CD14-positive monocyte (primary cell): ENCODE measurements at regions not wholly inside any gene's neighbourhood (a gene's known extent, or its start where the extent isn't known, plus 50 kb on each side); places are given as distances from the start of the nearest gene placed in this dataset.
A peak's percentile ranks its signal among the peaks of the same experiment; 100 is the strongest.

Experiments
- DNase-seq, 3 donors: peaks; one replicate each; pipeline ENCODE4 v3.0.0-alpha.2; 2011 to 2022
- H2AFZ ChIP-seq: 2 replicates; pipeline ENCODE4 v1.6.0; 2012; ENCODE audit warnings: mild to moderate bottlenecking, low read depth, low read length, inconsistent platforms; ENCODE audit not compliant: insufficient read depth, poor library complexity, severe bottlenecking
- H3K27ac ChIP-seq, 2 donors: 1 replicate in 1 of 2; 2 replicates in 1 of 2; pipeline ENCODE4 v1.5.1; 2012 to 2013; ENCODE audit warnings: low read length in 2 of 2, control low read depth in 1 of 2, inconsistent platforms in 1 of 2, low read depth in 1 of 2, mild to moderate bottlenecking in 1 of 2
- H3K27me3 ChIP-seq, 2 donors: one replicate each; pipeline versions ENCODE4 v1.6.0 to v1.6.1; 2011 to 2013; ENCODE audit warnings: low read length in 2 of 2; ENCODE audit not compliant: control insufficient read depth in 2 of 2, insufficient read depth in 2 of 2
- H3K36me3 ChIP-seq, 2 donors: replicated peaks in 1 of 2; 1 replicate in 1 of 2; 2 replicates in 1 of 2; pipeline versions ENCODE4 v1.5.1 to v1.6.1; 2012 to 2013; ENCODE audit warnings: low read length in 2 of 2, control low read depth in 1 of 2, inconsistent platforms in 1 of 2, mild to moderate bottlenecking in 1 of 2; ENCODE audit not compliant: insufficient read depth in 2 of 2, control insufficient read depth in 1 of 2
- H3K4me1 ChIP-seq, 2 donors: 1 replicate in 1 of 2; 2 replicates in 1 of 2; pipeline versions ENCODE4 v1.5.1 to v1.6.1; 2012 to 2013; ENCODE audit warnings: low read length in 2 of 2, control low read depth in 1 of 2, inconsistent platforms in 1 of 2, mild to moderate bottlenecking in 1 of 2, moderate library complexity in 1 of 2; ENCODE audit not compliant: insufficient read depth in 2 of 2, control insufficient read depth in 1 of 2
- H3K4me2 ChIP-seq: replicated peaks from 2 replicates; pipeline ENCODE3; 2012; ENCODE audit warnings: low read length, moderate library complexity, mild to moderate bottlenecking; ENCODE audit not compliant: poor library complexity, severe bottlenecking; ENCODE audit errors: extremely low read depth
- H3K4me3 ChIP-seq, 3 experiments: fragments of 200-600 bp in 1 of 3; sonication (generic) in 1 of 3; replicated peaks in 1 of 3; 1 replicate in 2 of 3; 2 replicates in 1 of 3; pipeline ENCODE4 v1.5.1; 2011 to 2013; ENCODE audit warnings: low read length in 3 of 3, mild to moderate bottlenecking in 3 of 3, control low read depth in 2 of 3, low read depth in 2 of 3, inconsistent platforms in 1 of 3, moderate library complexity in 1 of 3
- H3K79me2 ChIP-seq: 2 replicates; pipeline ENCODE4 v1.6.0; 2012; ENCODE audit warnings: mild to moderate bottlenecking, control low read depth, inconsistent platforms, low read length, moderate library complexity; ENCODE audit not compliant: insufficient read depth
- H3K9ac ChIP-seq: 2 replicates; pipeline ENCODE4 v1.6.0; 2017; ENCODE audit warnings: low read length, mild to moderate bottlenecking; ENCODE audit not compliant: insufficient read depth, poor library complexity, severe bottlenecking
- H3K9me3 ChIP-seq, 2 donors: replicated peaks in 1 of 2; 1 replicate in 1 of 2; 2 replicates in 1 of 2; pipeline versions ENCODE4 v1.5.1 to v1.6.1; 2012 to 2013; ENCODE audit warnings: low read length in 2 of 2, control low read depth in 1 of 2; ENCODE audit not compliant: control insufficient read depth in 1 of 2, insufficient read depth in 1 of 2
- H4K20me1 ChIP-seq: 2 replicates; pipeline ENCODE4 v1.6.0; 2012; ENCODE audit warnings: mild to moderate bottlenecking, low read length, control low read depth, moderate library complexity; ENCODE audit not compliant: insufficient read depth
- H3K27ac Mint-ChIP-seq, 7 donors: one replicate each; pipeline ENCODE4 v1.8.0; 2020; ENCODE audit warnings: mild to moderate bottlenecking in 7 of 7, mixed read lengths in 7 of 7, moderate library complexity in 6 of 7, inconsistent platforms in 2 of 7
- H3K27me3 Mint-ChIP-seq, 3 donors: one replicate each; pipeline ENCODE4 v1.8.0; 2021 to 2022; ENCODE audit warnings: low read depth in 3 of 3, mild to moderate bottlenecking in 3 of 3, mixed read lengths in 3 of 3, moderate library complexity in 3 of 3, inconsistent platforms in 1 of 3
- H3K36me3 Mint-ChIP-seq, 2 donors: one replicate each; pipeline ENCODE4 v1.8.0; 2020; ENCODE audit warnings: mixed read lengths in 2 of 2, inconsistent platforms in 1 of 2, mild to moderate bottlenecking in 1 of 2
- H3K4me1 Mint-ChIP-seq: one replicate; pipeline ENCODE4 v1.8.0; 2020; ENCODE audit warnings: mild to moderate bottlenecking, mixed read lengths
- H3K4me3 Mint-ChIP-seq, 2 donors: one replicate each; pipeline ENCODE4 v1.8.0; 2020; ENCODE audit warnings: mild to moderate bottlenecking in 2 of 2, mixed read lengths in 2 of 2, moderate library complexity in 1 of 2
- H3K9me3 Mint-ChIP-seq, 7 donors: one replicate each; pipeline ENCODE4 v1.8.0; 2020 to 2022; ENCODE audit warnings: mixed read lengths in 7 of 7, mild to moderate bottlenecking in 6 of 7, moderate library complexity in 6 of 7, inconsistent platforms in 2 of 7
- CTCF ChIP-seq: fragments of 200-600 bp; IDR thresholded peaks from one replicate; pipeline ENCODE4 v1.8.0; 2022; ENCODE audit warnings: antibody characterized with exemption, mild to moderate bottlenecking
- WGBS: methylation state at CpG from one replicate; pipeline ENCODE4 v1.1.5; 2013; ENCODE audit warnings: missing lambda C conversion rate; ENCODE audit not compliant: insufficient coverage; 5-methylcytosine and 5-hydroxymethylcytosine counted together
- intact Hi-C, 2 donors: fragments of 100-400 bp; cut with micrococcal nuclease; formaldehyde crosslinking; loops; one replicate each; pipeline versions ENCODE4 v1.15.0 to v1.15.1; 2023

GRCh38 chr1:192927496-192927895 is 118.7 kb downstream of the RGS2 start:
- peaks cover 31% of the 10 kb centered on the region for H3K4me1 Mint-ChIP-seq
- peaks cover 0 to 2% (median 0%) of the 10 kb centered on the region in 7 donors for H3K9me3 Mint-ChIP-seq
- H3K36me3 ChIP-seq = no peaks in the 10 kb centered on the region
- H3K4me2 ChIP-seq = no peak overlapping the region
- WGBS = 100% methylated on average over 1 of the region's 1 CpG
- no peak for TF ChIP-seq CTCF
- no peaks in the 10 kb centered on the region for H3K79me2 ChIP-seq
- H3K4me3 ChIP-seq = no peak overlapping the region
- H3K27me3 ChIP-seq = no peaks in the 10 kb centered on the region
- H2AFZ ChIP-seq = no peak overlapping the region
- H3K4me3 Mint-ChIP-seq = no peak overlapping the region
- H3K4me1 ChIP-seq = peaks cover 18 to 25% of the 10 kb centered on the region in 2 donors
- no peak overlapping the region for H3K9ac ChIP-seq
- H4K20me1 ChIP-seq = no peaks in the 10 kb centered on the region
- no peak overlapping the region for H3K27ac ChIP-seq
- H3K27ac Mint-ChIP-seq = peak overlapping the region in 6 of 7 donors; percentile 62 to 86 (median 80)
- no peak for DNase-seq
- peaks cover 0 to 2% of the 10 kb centered on the region in 2 donors for H3K36me3 Mint-ChIP-seq
- H3K9me3 ChIP-seq = no peaks in the 10 kb centered on the region
- H3K27me3 Mint-ChIP-seq = peaks cover under 1 to 3% (median 3%) of the 10 kb centered on the region in 3 donors
- intact Hi-C loops = no loop called here

- intact Hi-C loops = no loop called here
- no peaks in the 10 kb centered on the region for H3K9me3 ChIP-seq
- no peaks in the 10 kb centered on the region for H3K79me2 ChIP-seq
- Mint-ChIP-seq H3K27me3 (peaks cover 2% of the 10 kb centered on the region in 3 donors), H3K27ac (peak overlapping the region in 3 of 7 donors; percentile 1 to 46 (median 43)), H3K36me3 (peaks cover 0 to 2% of the 10 kb centered on the region in 2 donors), H3K4me1 (peaks cover 34% of the 10 kb centered on the region), H3K9me3 (peaks cover 0 to 2% (median 0%) of the 10 kb centered on the region in 7 donors), H3K4me3 (no peak overlapping the region)
- peaks cover 18 to 25% of the 10 kb centered on the region in 2 donors for H3K4me1 ChIP-seq
- H3K4me3 ChIP-seq = no peak overlapping the region
- H2AFZ ChIP-seq = no peak overlapping the region
- no peak overlapping the region for H3K4me2 ChIP-seq
- no peaks in the 10 kb centered on the region for H3K27me3 ChIP-seq
- no peaks in the 10 kb centered on the region for H3K36me3 ChIP-seq
- no peak for DNase-seq
- H3K27ac ChIP-seq = no peak overlapping the region
- no peak for TF ChIP-seq CTCF
- H3K9ac ChIP-seq = no peak overlapping the region
- H4K20me1 ChIP-seq = no peaks in the 10 kb centered on the region
- 68% methylated on average over 3 of the region's 3 CpGs for WGBS
These were observed 120.8 kb downstream of the RGS2 start for GRCh38 chr1:192929597-192929996.
